Left lung (tissue), 4 donors: ENCODE measurements at regions not wholly inside any gene's neighbourhood (a gene's known extent, or its start where the extent isn't known, plus 50 kb on each side); places are given as distances from the start of the nearest gene placed in this dataset.
A peak's percentile ranks its signal among the peaks of the same experiment; 100 is the strongest.

Experiments used
- ATAC-seq: fragments of 200-7000 bp; cut with Tn5 transposase; one replicate; pipeline ENCODE4 v1.9.1; 2020; ENCODE audit warnings: moderate library complexity
- DNase-seq, 4 donors: peaks; one replicate each; pipeline ENCODE4 v3.0.0-alpha.2; 2013 to 2020
- H3K27ac ChIP-seq, 2 donors: fragments of 200-600 bp; sonication (generic) in 1 of 2; one replicate each; pipeline versions ENCODE4 v1.5.0 to v1.8.0; 2020 to 2021
- H3K27me3 ChIP-seq, 2 donors: fragments of 200-600 bp; sonication (generic) in 1 of 2; one replicate each; pipeline versions ENCODE4 v1.5.0 to v1.8.0; 2020 to 2021
- H3K36me3 ChIP-seq, 2 donors: fragments of 200-600 bp; sonication (generic) in 1 of 2; one replicate each; pipeline versions ENCODE4 v1.5.0 to v1.8.0; 2020 to 2021
- H3K4me1 ChIP-seq, 2 donors: fragments of 200-600 bp; one replicate each; pipeline ENCODE4 v1.8.0; 2021
- H3K4me3 ChIP-seq, 2 donors: fragments of 200-600 bp; sonication (generic) in 1 of 2; one replicate each; pipeline versions ENCODE4 v1.5.0 to v1.8.0; 2020 to 2021; ENCODE audit warnings: mild to moderate bottlenecking in 1 of 2
- H3K9me3 ChIP-seq, 2 donors: fragments of 200-600 bp; sonication (generic) in 1 of 2; one replicate each; pipeline versions ENCODE4 v1.5.0 to v1.8.0; 2020 to 2021
- CTCF ChIP-seq, 2 donors: fragments of 200-600 bp; sonication (generic) in 1 of 2; IDR thresholded peaks; one replicate each; pipeline versions ENCODE4 v1.5.0 to v1.8.0; 2021; ENCODE audit warnings: antibody characterized with exemption in 2 of 2
- intact Hi-C, 2 donors: fragments of 100-400 bp; cut with DNase I; formaldehyde crosslinking; loops; one replicate each; pipeline versions ENCODE4 v1.11.2 to v1.14.2; 2022
- donor health status: DM: no; HTN: yes; CAD: no.
- donor health status: DM: no; HTN: no; CAD: no.

GRCh38 chr13:59474696-59475095 is 689.0 kb downstream of the DIAPH3 start:
- peaks cover 0 to 2% of the 10 kb centered on the region in 2 donors for H3K9me3 ChIP-seq
- ATAC-seq = no peak
- TF ChIP-seq CTCF (IDR thresholded peaks at IDR 0.05) = no peak
- intact Hi-C loops = no loop called here
- DNase-seq = no peak
- no peaks in the 10 kb centered on the region for H3K36me3 ChIP-seq
- no peak overlapping the region for H3K27ac ChIP-seq
- no peak overlapping the region for H3K4me3 ChIP-seq
- no peaks in the 10 kb centered on the region for H3K27me3 ChIP-seq
- no peaks in the 10 kb centered on the region for H3K4me1 ChIP-seq

GRCh38 chr13:59475911-59476310 is 687.8 kb downstream of the DIAPH3 start:
- H3K27ac ChIP-seq = no peak overlapping the region
- H3K36me3 ChIP-seq = no peaks in the 10 kb centered on the region
- no peaks in the 10 kb centered on the region for H3K9me3 ChIP-seq
- ATAC-seq (no peak), DNase-seq (no peak)
- H3K4me1 ChIP-seq = no peaks in the 10 kb centered on the region
- H3K27me3 ChIP-seq = no peaks in the 10 kb centered on the region
- intact Hi-C loops = no loop called here
- no peak for TF ChIP-seq CTCF (IDR thresholded peaks at IDR 0.05)
- no peak overlapping the region for H3K4me3 ChIP-seq

GRCh38 chr13:59476366-59476765 is 687.4 kb downstream of the DIAPH3 start:
- DNase-seq (no peak), ATAC-seq (no peak)

GRCh38 chr13:59477011-59477410 is 686.7 kb downstream of the DIAPH3 start:
- no peak for TF ChIP-seq CTCF (IDR thresholded peaks at IDR 0.05)
- Histone ChIP-seq H3K4me1 (no peaks in the 10 kb centered on the region), H3K27ac (no peak overlapping the region), H3K27me3 (no peaks in the 10 kb centered on the region), H3K4me3 (no peak overlapping the region), H3K9me3 (no peaks in the 10 kb centered on the region), H3K36me3 (no peaks in the 10 kb centered on the region)
- DNase-seq (no peak), ATAC-seq (no peak)
- intact Hi-C loops = no loop called here

More at GRCh38 chr13:59476366-59476765, 687.4 kb downstream of the DIAPH3 start:
- TF ChIP-seq CTCF (IDR thresholded peaks at IDR 0.05) = no peak
- Histone ChIP-seq H3K27ac (no peak overlapping the region), H3K4me3 (no peak overlapping the region), H3K9me3 (no peaks in the 10 kb centered on the region), H3K27me3 (no peaks in the 10 kb centered on the region), H3K36me3 (no peaks in the 10 kb centered on the region), H3K4me1 (no peaks in the 10 kb centered on the region)
- intact Hi-C loops = no loop called here

- Histone ChIP-seq H3K27ac (peak overlapping the region in 1 of 2 donors; percentile 11), H3K4me1 (no peaks in the 10 kb centered on the region), H3K27me3 (no peaks in the 10 kb centered on the region), H3K36me3 (no peaks in the 10 kb centered on the region), H3K4me3 (no peak overlapping the region), H3K9me3 (no peaks in the 10 kb centered on the region)
- ATAC-seq (no peak), DNase-seq (no peak)
- TF ChIP-seq CTCF (IDR thresholded peaks at IDR 0.05) = no peak
- intact Hi-C loops = no loop called here
These were observed 684.8 kb downstream of the DIAPH3 start for GRCh38 chr13:59478908-59479307.
